ENCODE measurements at regions not wholly inside any gene's neighbourhood (a gene's known extent, or its start where the extent isn't known, plus 50 kb on each side); places are given as distances from the start of the nearest gene placed in this dataset.

DNA sequence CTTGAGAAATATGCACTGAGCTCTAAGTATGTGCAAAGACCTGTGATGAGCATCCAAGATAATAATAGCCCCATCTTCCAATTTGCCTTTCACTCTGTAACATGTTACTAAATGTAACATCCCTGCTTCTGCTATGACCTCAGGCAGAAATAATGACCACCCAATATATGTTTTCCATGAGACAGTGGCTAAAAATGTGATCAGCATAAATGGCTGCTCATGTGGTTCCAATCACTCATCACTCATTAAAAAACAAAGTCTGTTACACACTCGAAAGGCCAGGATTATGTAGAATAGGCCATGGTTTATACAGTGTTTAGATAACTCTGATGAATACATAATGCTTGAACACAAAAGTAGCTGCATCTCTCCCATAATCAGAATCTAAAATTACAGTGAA lies 71.4 kb upstream of the MOCS2 start:
- Histone ChIP-seq H2AFZ (ENCODE audit: low read depth, low read length) (no peak overlapping the region), H3K36me3 (ENCODE audit: insufficient read depth, low read length) (no peaks in the 10 kb centered on the region), H3K4me3 (ENCODE audit: low read length) (no peak overlapping the region), H3K27me3 (ENCODE audit: insufficient read depth, low read length) (no peaks in the 10 kb centered on the region), H3K4me1 (ENCODE audit: insufficient read depth, low read length) (no peaks in the 10 kb centered on the region), H3K9me3 (ENCODE audit: low read length) (no peaks in the 10 kb centered on the region)

DNA sequence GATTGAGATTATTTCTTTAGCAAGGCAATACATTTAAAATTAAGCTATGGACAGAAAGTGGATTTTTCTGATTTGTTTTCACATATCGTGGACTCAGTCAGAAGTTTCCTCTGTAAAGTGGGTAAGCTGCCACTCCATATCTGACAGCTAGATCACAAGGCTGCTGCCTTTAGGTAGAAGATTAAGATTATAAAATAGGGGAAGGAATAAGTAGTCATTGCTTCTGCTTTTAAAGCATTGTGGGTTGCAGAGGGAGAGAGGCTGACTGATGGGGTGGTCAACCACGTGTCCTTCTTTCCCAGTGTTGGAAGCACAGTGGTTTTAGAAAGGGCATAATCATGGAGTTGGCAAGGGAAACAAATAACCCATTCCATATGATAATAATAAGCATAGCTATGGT lies 74.3 kb upstream of the MOCS2 start:
- no peaks in the 10 kb centered on the region for H3K27me3 ChIP-seq (ENCODE audit: insufficient read depth, low read length)
- H3K36me3 ChIP-seq (ENCODE audit: insufficient read depth, low read length): no peaks in the 10 kb centered on the region
- no peaks in the 10 kb centered on the region for H3K9me3 ChIP-seq (ENCODE audit: low read length)

DNA sequence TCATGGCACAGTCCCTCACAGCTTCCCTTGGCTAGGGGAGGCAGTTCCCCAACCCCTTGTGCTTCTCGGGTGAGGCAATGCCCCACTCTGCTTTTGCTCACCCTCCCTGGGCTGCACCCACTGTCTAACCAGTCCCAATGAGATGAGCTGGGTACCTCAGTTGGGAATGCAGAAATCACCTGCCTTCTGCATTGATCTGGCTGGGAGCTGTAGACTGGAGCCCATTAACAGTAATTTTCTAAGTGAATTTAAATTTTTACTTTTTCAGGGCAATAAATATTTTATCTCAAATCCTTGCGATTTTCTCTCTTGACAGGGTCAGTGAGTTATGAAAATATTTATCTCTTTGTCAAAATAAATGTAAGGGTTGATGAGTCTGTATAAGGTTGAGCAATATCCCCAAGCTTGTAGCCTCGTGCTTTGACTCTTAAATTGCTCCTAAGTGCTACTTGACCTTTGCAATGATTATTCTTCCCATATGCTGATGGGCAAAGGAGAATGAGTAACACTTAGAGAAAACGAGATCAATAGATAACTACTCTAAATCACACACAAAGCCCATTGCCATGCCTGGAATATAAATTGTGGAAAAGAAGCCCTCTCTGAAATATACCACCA lies 82.1 kb upstream of the MOCS2 start:
- Histone ChIP-seq H3K9me3 (ENCODE audit: low read length) (no peaks in the 10 kb centered on the region), H3K27me3 (ENCODE audit: insufficient read depth, low read length) (no peaks in the 10 kb centered on the region), H3K4me1 (ENCODE audit: insufficient read depth, low read length) (no peaks in the 10 kb centered on the region), H3K36me3 (ENCODE audit: insufficient read depth, low read length) (no peaks in the 10 kb centered on the region), H2AFZ (ENCODE audit: low read depth, low read length) (no peak overlapping the region), H3K4me3 (ENCODE audit: low read length) (no peak overlapping the region)

More for the DNA sequence above, 74.3 kb upstream of the MOCS2 start:
- H2AFZ ChIP-seq (ENCODE audit: low read depth, low read length): no peak overlapping the region
- H3K4me1 ChIP-seq (ENCODE audit: insufficient read depth, low read length): no peaks in the 10 kb centered on the region
- no peak overlapping the region for H3K4me3 ChIP-seq (ENCODE audit: low read length)

DNA sequence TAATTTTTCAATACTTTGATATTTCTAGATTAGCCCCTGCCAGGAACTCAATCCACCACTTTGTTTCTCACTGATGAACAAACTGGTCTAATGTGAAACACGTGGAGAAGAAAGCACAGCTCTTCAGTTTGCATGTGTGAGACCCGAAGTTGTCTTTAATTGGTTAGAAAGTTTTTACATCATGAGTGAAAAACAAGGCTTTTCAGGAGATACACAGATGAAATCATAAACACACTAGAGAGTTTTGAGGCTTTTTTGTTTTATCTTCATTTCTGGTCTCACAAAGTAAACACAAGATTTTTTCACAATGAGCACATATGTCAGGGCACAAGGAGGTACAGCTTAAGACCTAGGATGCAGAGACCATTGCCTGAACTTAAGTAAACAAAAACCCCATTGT lies 84.5 kb upstream of the MOCS2 start:
- no peak overlapping the region for H2AFZ ChIP-seq (ENCODE audit: low read depth, low read length)
- no peaks in the 10 kb centered on the region for H3K4me1 ChIP-seq (ENCODE audit: insufficient read depth, low read length)
- no peaks in the 10 kb centered on the region for H3K27me3 ChIP-seq (ENCODE audit: insufficient read depth, low read length)
- no peak overlapping the region for H3K4me3 ChIP-seq (ENCODE audit: low read length)
- H3K9me3 ChIP-seq (ENCODE audit: low read length): no peaks in the 10 kb centered on the region
- H3K36me3 ChIP-seq (ENCODE audit: insufficient read depth, low read length): no peaks in the 10 kb centered on the region

DNA sequence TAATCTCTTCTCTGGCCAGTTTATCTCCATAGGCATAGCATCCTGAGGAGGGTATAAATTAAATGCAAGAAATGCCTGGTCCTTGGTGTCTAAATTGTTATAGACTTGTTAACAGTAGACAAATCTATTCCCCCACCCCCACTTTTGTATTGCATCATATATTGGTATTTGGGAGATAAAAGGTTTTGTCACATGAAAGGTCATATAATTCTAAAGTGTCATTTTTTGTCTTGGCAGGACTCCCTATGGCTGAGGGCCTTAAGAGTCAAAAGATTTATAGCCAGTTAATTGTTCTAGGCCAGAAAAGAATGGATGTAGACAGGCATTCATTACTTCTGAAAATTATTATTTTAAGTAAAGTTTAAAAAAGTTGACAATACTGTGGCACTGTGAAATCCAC lies 90.3 kb upstream of the MOCS2 start:
- Histone ChIP-seq H3K27me3 (ENCODE audit: insufficient read depth, low read length) (no peaks in the 10 kb centered on the region), H3K4me1 (ENCODE audit: insufficient read depth, low read length) (no peaks in the 10 kb centered on the region), H2AFZ (ENCODE audit: low read depth, low read length) (no peak overlapping the region), H3K4me3 (ENCODE audit: low read length) (no peak overlapping the region), H3K36me3 (ENCODE audit: insufficient read depth, low read length) (no peaks in the 10 kb centered on the region), H3K9me3 (ENCODE audit: low read length) (no peaks in the 10 kb centered on the region)

DNA sequence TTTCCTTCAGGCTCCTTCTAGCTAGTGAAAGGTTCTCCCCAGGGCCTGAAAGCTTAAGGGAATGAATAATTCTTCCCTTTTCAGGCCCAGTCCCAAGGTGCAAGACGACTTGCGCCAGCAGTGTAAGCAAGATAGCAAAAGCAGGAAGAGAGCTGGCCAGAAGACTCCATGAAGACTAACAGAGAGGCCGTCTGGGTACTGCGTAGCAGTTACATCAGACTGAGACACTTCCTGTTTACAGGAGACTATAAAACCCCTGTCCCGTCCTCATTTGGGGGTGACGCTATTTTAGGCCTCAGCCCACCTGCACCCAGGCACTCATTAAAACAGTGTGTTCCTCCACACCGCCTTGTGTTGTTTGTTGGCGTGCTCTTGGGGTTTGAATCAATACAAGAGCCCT lies 90.7 kb upstream of the MOCS2 start:
- Histone ChIP-seq H3K36me3 (ENCODE audit: insufficient read depth, low read length) (no peaks in the 10 kb centered on the region), H3K27me3 (ENCODE audit: insufficient read depth, low read length) (no peaks in the 10 kb centered on the region), H3K4me3 (ENCODE audit: low read length) (no peak overlapping the region), H3K9me3 (ENCODE audit: low read length) (no peaks in the 10 kb centered on the region), H2AFZ (ENCODE audit: low read depth, low read length) (no peak overlapping the region), H3K4me1 (ENCODE audit: insufficient read depth, low read length) (no peaks in the 10 kb centered on the region)

DNA sequence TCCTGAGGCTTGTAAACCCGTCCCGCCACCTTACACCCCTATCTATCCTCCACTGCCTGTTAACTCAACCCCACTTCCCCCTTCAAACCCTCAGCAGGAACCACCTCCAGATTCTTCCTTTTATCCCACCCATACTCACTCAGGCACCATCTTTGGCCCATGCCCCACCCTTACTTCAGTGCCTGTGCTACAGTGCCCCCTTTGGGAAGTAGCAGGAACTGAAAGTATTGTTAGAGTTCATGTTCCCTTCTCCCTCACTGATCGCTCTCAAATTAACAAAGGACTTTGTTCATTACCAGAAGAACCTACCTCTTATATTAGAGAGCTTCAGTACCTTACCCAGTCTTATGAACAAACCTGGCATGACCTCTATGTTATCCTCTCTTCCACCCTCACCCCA lies 92.2 kb upstream of the MOCS2 start:
- Histone ChIP-seq H3K27me3 (ENCODE audit: insufficient read depth, low read length) (no peaks in the 10 kb centered on the region), H3K36me3 (ENCODE audit: insufficient read depth, low read length) (no peaks in the 10 kb centered on the region), H2AFZ (ENCODE audit: low read depth, low read length) (no peak overlapping the region), H3K9me3 (ENCODE audit: low read length) (no peaks in the 10 kb centered on the region), H3K4me1 (ENCODE audit: insufficient read depth, low read length) (no peaks in the 10 kb centered on the region), H3K4me3 (ENCODE audit: low read length) (no peak overlapping the region)

DNA sequence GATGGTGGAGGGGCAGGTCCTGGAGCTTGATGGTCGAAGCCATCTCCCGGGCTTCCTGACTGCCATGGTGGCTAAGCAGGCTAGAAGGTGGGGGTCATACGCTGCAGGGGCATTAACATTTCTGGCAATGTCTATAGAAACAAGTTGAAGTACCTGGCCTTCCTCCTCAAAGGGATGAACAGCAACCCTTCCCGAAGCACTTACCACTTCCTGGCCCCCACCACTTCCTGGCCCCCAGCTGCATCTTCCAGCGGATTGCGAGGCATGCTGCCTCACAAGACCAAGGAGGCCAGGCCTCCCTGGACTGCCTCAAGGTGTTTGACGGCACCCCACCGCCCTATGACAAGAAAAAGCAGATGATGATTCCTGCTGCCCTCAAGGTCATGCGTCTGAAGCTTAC lies 97.0 kb upstream of the MOCS2 start:
- Histone ChIP-seq H3K36me3 (ENCODE audit: insufficient read depth, low read length) (no peaks in the 10 kb centered on the region), H3K4me3 (ENCODE audit: low read length) (no peak overlapping the region), H2AFZ (ENCODE audit: low read depth, low read length) (no peak overlapping the region), H3K4me1 (ENCODE audit: insufficient read depth, low read length) (no peaks in the 10 kb centered on the region), H3K27me3 (ENCODE audit: insufficient read depth, low read length) (no peaks in the 10 kb centered on the region), H3K9me3 (ENCODE audit: low read length) (no peaks in the 10 kb centered on the region)

DNA sequence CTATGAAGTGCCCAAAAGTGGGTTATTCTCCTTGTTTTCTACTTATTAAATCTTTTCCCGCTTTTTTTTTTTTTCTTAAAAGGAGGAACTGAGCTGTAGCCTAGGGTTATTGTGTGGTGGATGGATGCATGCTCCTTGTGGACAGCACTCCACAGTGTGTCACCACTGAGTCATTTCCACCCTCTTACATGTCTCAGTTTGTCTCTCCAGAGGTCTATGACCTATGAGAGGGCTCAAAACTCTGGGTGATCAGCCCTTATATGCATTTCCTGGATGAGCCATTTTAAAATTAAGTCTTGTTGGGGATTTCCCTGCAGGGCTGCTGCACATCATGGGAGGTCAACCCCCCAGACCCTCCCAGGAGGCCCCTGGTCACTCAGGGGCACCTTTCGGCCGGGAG lies 102.2 kb upstream of the MOCS2 start:
- Histone ChIP-seq H3K27me3 (ENCODE audit: insufficient read depth, low read length) (no peaks in the 10 kb centered on the region), H3K4me1 (ENCODE audit: insufficient read depth, low read length) (no peaks in the 10 kb centered on the region), H2AFZ (ENCODE audit: low read depth, low read length) (no peak overlapping the region), H3K9me3 (ENCODE audit: low read length) (no peaks in the 10 kb centered on the region), H3K4me3 (ENCODE audit: low read length) (no peak overlapping the region), H3K36me3 (ENCODE audit: insufficient read depth, low read length) (no peaks in the 10 kb centered on the region)

DNA sequence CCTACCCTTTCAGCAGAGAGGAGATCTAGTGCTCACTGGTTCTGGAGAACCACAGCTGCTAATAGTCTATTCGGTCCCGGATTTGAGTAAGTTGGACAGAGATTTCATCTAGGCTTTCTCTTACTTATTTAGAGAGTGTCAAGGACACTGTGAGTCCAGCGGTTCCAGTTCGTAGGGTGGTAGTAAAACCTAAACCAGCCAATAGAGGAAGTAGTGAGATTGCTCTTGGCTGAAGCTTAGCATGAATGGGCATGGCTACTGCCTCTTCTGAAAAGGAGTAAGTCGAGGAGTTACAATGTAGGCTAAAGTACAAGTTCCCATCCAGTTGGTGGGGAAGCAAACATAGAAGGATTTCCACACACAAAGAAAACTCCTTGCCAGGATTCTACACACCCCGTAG lies 109.6 kb upstream of the MOCS2 start:
- H3K36me3 ChIP-seq (ENCODE audit: insufficient read depth, low read length): no peaks in the 10 kb centered on the region
- H3K4me3 ChIP-seq (ENCODE audit: low read length): no peak overlapping the region
- no peaks in the 10 kb centered on the region for H3K4me1 ChIP-seq (ENCODE audit: insufficient read depth, low read length)
- H3K27me3 ChIP-seq (ENCODE audit: insufficient read depth, low read length): no peaks in the 10 kb centered on the region
- no peak overlapping the region for H2AFZ ChIP-seq (ENCODE audit: low read depth, low read length)
- H3K9me3 ChIP-seq (ENCODE audit: low read length): no peaks in the 10 kb centered on the region

DNA sequence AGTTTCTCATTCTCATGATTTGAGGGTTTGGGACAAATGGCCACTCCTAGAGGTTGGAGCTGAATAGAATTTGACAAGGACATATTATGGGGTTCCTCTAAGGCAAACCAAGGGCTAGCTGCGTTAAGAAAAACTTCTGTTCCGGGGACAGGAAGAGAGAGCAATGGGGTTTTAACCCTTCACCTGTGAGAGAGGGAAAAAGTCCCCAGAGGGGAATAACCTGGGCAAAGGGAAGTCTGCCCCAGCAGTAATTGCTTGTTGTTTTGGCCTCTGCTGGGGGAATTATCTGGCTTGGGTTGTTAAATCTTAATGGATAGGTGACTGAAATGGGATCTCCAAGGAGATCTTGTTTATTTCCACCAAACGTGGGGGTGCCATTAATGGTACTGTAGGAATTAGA lies 110.1 kb upstream of the MOCS2 start:
- H2AFZ ChIP-seq (ENCODE audit: low read depth, low read length): no peak overlapping the region
- H3K9me3 ChIP-seq (ENCODE audit: low read length): no peaks in the 10 kb centered on the region
- no peaks in the 10 kb centered on the region for H3K4me1 ChIP-seq (ENCODE audit: insufficient read depth, low read length)
- H3K36me3 ChIP-seq (ENCODE audit: insufficient read depth, low read length): no peaks in the 10 kb centered on the region
- no peak overlapping the region for H3K4me3 ChIP-seq (ENCODE audit: low read length)
- H3K27me3 ChIP-seq (ENCODE audit: insufficient read depth, low read length): no peaks in the 10 kb centered on the region

DNA sequence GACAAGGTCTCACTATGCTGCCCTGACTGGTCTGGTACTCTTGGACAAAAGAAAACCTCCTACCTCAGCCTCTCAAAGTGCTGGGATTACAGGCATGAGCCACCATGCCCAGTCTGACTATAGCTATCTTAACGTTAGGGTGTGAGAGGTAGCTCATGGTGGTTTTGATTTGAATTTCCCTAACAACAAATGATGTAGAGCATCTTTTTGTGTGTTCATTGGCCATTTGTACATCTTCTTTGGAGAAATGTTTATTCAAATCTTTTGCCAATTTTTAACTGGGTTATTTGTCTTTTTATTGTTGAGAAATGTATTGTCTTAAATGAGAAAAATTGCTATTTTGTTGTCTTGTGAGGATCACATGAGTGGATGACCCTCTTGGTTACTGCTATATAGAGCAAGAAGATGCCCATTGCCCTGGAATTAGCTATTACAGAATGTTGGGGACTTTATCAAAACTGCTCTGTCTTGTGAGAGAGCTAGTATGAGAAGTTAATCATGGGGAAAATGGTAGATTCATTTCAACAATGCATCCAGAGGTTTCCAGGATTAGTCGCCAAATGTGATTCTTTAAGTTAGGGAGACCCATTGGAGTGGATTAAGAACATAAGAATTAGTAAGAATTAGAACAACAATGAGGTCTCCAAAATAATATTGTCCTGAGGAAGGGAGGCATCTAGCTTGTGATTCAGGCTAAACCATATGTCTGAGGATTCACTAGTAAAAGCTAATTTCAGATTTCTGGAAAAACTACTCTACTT lies 124.3 kb upstream of the MOCS2 start:
- Histone ChIP-seq H2AFZ (ENCODE audit: low read depth, low read length) (no peak overlapping the region), H3K9me3 (ENCODE audit: low read length) (no peaks in the 10 kb centered on the region), H3K36me3 (ENCODE audit: insufficient read depth, low read length) (no peaks in the 10 kb centered on the region), H3K4me3 (ENCODE audit: low read length) (no peak overlapping the region), H3K27me3 (ENCODE audit: insufficient read depth, low read length) (no peaks in the 10 kb centered on the region), H3K4me1 (ENCODE audit: insufficient read depth, low read length) (no peaks in the 10 kb centered on the region)

DNA sequence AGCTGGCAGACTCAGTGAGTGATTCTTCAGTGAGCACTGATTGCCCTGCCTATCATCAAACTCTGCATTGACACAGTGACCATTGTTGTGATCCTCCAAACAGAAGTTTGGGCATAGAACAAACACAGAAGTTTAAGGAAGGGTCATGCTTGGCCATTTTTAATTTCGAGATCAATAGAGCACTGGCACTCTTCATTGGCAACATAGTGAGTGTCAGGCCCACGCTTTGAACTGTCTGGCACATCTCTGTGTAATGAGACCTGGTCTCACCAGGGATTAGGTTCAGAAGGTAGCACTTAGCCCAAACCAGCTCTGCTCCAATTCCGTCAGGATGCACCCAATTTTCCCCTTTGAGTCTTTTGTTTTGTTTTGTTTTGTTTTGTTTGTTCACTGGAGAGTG lies 127.1 kb upstream of the MOCS2 start:
- no peak overlapping the region for H2AFZ ChIP-seq (ENCODE audit: low read depth, low read length)
- no peaks in the 10 kb centered on the region for H3K27me3 ChIP-seq (ENCODE audit: insufficient read depth, low read length)
- H3K36me3 ChIP-seq (ENCODE audit: insufficient read depth, low read length): no peaks in the 10 kb centered on the region
- no peaks in the 10 kb centered on the region for H3K9me3 ChIP-seq (ENCODE audit: low read length)
- no peaks in the 10 kb centered on the region for H3K4me1 ChIP-seq (ENCODE audit: insufficient read depth, low read length)
- H3K4me3 ChIP-seq (ENCODE audit: low read length): no peak overlapping the region

DNA sequence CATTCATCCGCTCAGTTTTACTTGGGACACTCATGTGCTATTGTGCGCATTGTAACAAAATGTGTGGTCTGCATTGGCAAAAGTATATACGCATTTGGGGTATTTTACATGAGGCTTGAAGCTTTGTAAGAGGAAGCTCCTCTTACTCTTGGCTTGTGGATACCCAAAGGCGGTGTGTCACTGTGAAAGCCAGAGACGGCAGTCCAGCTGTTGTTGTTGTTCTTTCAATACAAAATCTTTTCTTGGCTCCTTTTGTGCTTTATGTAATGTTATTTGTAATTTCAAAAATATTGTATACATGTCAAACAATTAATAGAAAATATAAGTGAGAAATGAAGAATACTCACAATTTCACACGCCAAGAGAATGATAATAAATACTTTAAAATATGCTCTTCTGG lies 128.3 kb upstream of the MOCS2 start:
- Histone ChIP-seq H3K27me3 (ENCODE audit: insufficient read depth, low read length) (no peaks in the 10 kb centered on the region), H3K4me1 (ENCODE audit: insufficient read depth, low read length) (no peaks in the 10 kb centered on the region), H3K4me3 (ENCODE audit: low read length) (no peak overlapping the region), H2AFZ (ENCODE audit: low read depth, low read length) (no peak overlapping the region), H3K9me3 (ENCODE audit: low read length) (no peaks in the 10 kb centered on the region), H3K36me3 (ENCODE audit: insufficient read depth, low read length) (no peaks in the 10 kb centered on the region)

All from neuron (in vitro differentiated cells).